ENCODE measurements at regions not wholly inside any gene's neighbourhood (a gene's known extent, or its start where the extent isn't known, plus 50 kb on each side); places are given as distances from the start of the nearest gene placed in this dataset.

- Histone ChIP-seq H3K27me3 (no peaks in the 10 kb centered on the region), H3K27ac (peak overlapping the region; percentile 84 to 91), H3K4me1 (peaks cover 0 to 6% of the 10 kb centered on the region in 2 donors), H3K36me3 (no peaks in the 10 kb centered on the region), H3K4me3 (peak overlapping the region; percentile 42 to 44), H3K9me3 (no peaks in the 10 kb centered on the region)
- peak in 1 of 2 donors; percentile 36 for DNase-seq
- no peak for TF ChIP-seq CTCF (IDR thresholded peaks at IDR 0.05)
- no peak for TF ChIP-seq POLR2A (IDR thresholded peaks at IDR 0.05)
- intact Hi-C loops (cut with DNase I; ENCODE audit: low total_unique reads) = no loop called here
Observed at GRCh38 chr19:21604951-21605476, 99.6 kb downstream of the ZNF429 start.
